Caco-2 (cell line): ENCODE measurements at regions not wholly inside any gene's neighbourhood (a gene's known extent, or its start where the extent isn't known, plus 50 kb on each side); places are given as distances from the start of the nearest gene placed in this dataset.

Experiments
- BruUV-seq: library from RNA; stranded (reverse); fragments of 400-500 nt; replicated peaks from 2 replicates; lab custom pipeline; 2021; lab: Mats Ljungman, UMichigan
- CTCF ChIA-PET: fragments of 300-600 bp; sonication (Branson Sonifier 250); formaldehyde crosslinking; loops from one replicate; lab custom pipeline; 2022; ENCODE audit warnings: antibody characterized with exemption; lab: Charles Lee
- POLR2A ChIA-PET: fragments of 300-600 bp; sonication (Branson Sonifier 250); formaldehyde crosslinking; loops from one replicate; lab custom pipeline; 2022; ENCODE audit warnings: antibody characterized with exemption; lab: Charles Lee
- DNase-seq, 2 experiments: peaks; one replicate each; pipeline versions ENCODE4 v3.0.0 to v3.0.0-alpha.2; 2020 to 2022
- H3K27me3 ChIP-seq: replicated peaks from 2 replicates; pipeline ENCODE4 v1.6.0; 2011; ENCODE audit warnings: low read length; ENCODE audit not compliant: control insufficient read depth, insufficient read depth
- H3K36me3 ChIP-seq: 2 replicates; pipeline ENCODE4 v1.5.1; 2011; ENCODE audit warnings: low read length; ENCODE audit not compliant: control insufficient read depth, insufficient read depth
- H3K4me1 ChIP-seq: fragments of 250-450 bp; sonication (Bioruptor Pico); 2 replicates; pipeline ENCODE4 v1.5.1; 2020; ENCODE audit warnings: mild to moderate bottlenecking
- H3K4me3 ChIP-seq: 2 replicates; pipeline ENCODE4 v1.5.1; 2011; ENCODE audit warnings: low read depth, mild to moderate bottlenecking, control low read depth, low read length
- H3K9me3 ChIP-seq: fragments of 250-450 bp; sonication (Bioruptor Pico); 2 replicates; pipeline ENCODE4 v1.5.1; 2020; ENCODE audit warnings: mild to moderate bottlenecking, moderate library complexity
- H3K27ac Mint-ChIP-seq: one replicate; pipeline ENCODE4 v1.8.0; 2022; ENCODE audit warnings: mixed read lengths; ENCODE audit not compliant: unreplicated experiment
- H3K27me3 Mint-ChIP-seq: one replicate; pipeline ENCODE4 v1.8.0; 2022; ENCODE audit warnings: mixed read lengths; ENCODE audit not compliant: insufficient read depth, unreplicated experiment
- H3K36me3 Mint-ChIP-seq: one replicate; pipeline ENCODE4 v1.8.0; 2022; ENCODE audit warnings: mild to moderate bottlenecking, mixed read lengths; ENCODE audit not compliant: insufficient read depth, unreplicated experiment
- H3K4me1 Mint-ChIP-seq: one replicate; pipeline ENCODE4 v1.8.0; 2022; ENCODE audit warnings: low read depth, mixed read lengths; ENCODE audit not compliant: unreplicated experiment
- H3K4me3 Mint-ChIP-seq: one replicate; pipeline ENCODE4 v1.8.0; 2022; ENCODE audit warnings: mild to moderate bottlenecking, moderate library complexity, mixed read lengths; ENCODE audit not compliant: unreplicated experiment
- H3K9me3 Mint-ChIP-seq: one replicate; pipeline ENCODE4 v1.8.0; 2022; ENCODE audit warnings: mixed read lengths; ENCODE audit not compliant: unreplicated experiment
- intact Hi-C: fragments of 100-400 bp; cut with micrococcal nuclease; formaldehyde crosslinking; loops from one replicate; pipeline ENCODE4 v1.10.0; 2022; ENCODE audit not compliant: unreplicated experiment
- TF ChIP-seq, protein P1 (sequence below), 2 experiments: fragments of 200-600 bp in 1 of 2; IDR thresholded peaks; 1 replicate in 1 of 2; 2 replicates in 1 of 2; pipeline versions ENCODE4 v1.5.1 to v1.8.0; 2011 to 2022; ENCODE audit warnings: antibody characterized with exemption in 1 of 2, control low read depth in 1 of 2, inconsistent platforms in 1 of 2, low read depth in 1 of 2, low read length in 1 of 2, mild to moderate bottlenecking in 1 of 2, moderate library complexity in 1 of 2; ENCODE audit not compliant: insufficient read depth in 1 of 2, severe bottlenecking in 1 of 2, unreplicated experiment in 1 of 2

DNA sequence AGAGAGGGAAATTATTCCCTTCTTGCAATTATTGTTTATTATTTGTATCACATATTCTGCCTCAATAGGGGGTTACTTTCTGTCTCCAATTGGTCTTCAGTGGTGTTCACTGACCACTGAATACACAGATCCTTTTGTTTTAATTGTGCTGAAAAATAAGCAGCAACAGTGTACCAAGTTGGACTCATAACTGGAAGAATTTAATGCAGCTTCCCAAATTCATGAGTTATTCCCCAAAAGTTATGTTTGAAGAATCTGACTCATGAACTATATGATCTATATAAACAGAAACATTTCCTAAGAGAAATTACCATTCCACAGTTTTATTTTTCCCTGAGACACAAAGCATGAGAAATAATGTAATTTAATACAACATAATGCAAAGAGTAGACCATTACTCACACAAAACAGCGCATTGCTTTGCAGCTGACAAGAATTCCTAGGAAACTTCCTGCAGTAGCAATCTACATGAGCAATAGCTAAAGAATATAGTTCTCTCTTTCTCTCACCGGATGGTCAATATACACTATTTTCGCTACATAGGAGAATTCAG lies 479.2 kb downstream of the HTR7 start:
- Histone ChIP-seq H3K36me3 (no peaks in the 10 kb centered on the region), H3K9me3 (no peaks in the 10 kb centered on the region), H3K27me3 (no peaks in the 10 kb centered on the region), H3K4me1 (no peaks in the 10 kb centered on the region), H3K4me3 (no peak overlapping the region)
- Mint-ChIP-seq H3K4me1 (no peaks in the 10 kb centered on the region), H3K27ac (no peak overlapping the region), H3K36me3 (no peaks in the 10 kb centered on the region), H3K27me3 (peaks cover 10% of the 10 kb centered on the region), H3K4me3 (no peak overlapping the region), H3K9me3 (no peaks in the 10 kb centered on the region)
- TF ChIP-seq, protein P1, sequence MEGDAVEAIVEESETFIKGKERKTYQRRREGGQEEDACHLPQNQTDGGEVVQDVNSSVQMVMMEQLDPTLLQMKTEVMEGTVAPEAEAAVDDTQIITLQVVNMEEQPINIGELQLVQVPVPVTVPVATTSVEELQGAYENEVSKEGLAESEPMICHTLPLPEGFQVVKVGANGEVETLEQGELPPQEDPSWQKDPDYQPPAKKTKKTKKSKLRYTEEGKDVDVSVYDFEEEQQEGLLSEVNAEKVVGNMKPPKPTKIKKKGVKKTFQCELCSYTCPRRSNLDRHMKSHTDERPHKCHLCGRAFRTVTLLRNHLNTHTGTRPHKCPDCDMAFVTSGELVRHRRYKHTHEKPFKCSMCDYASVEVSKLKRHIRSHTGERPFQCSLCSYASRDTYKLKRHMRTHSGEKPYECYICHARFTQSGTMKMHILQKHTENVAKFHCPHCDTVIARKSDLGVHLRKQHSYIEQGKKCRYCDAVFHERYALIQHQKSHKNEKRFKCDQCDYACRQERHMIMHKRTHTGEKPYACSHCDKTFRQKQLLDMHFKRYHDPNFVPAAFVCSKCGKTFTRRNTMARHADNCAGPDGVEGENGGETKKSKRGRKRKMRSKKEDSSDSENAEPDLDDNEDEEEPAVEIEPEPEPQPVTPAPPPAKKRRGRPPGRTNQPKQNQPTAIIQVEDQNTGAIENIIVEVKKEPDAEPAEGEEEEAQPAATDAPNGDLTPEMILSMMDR (IDR thresholded peaks at IDR 0.05; ENCODE audit: insufficient read depth in 1 of 2, low read depth in 1 of 2, low read length in 1 of 2, severe bottlenecking in 1 of 2, unreplicated experiment in 1 of 2) = no peak
- ChIA-PET CTCF (no interaction called here), POLR2A (no interaction called here)
- BruUV-seq = no TSS peak
- intact Hi-C loops = no loop called here
- no peak for DNase-seq

DNA sequence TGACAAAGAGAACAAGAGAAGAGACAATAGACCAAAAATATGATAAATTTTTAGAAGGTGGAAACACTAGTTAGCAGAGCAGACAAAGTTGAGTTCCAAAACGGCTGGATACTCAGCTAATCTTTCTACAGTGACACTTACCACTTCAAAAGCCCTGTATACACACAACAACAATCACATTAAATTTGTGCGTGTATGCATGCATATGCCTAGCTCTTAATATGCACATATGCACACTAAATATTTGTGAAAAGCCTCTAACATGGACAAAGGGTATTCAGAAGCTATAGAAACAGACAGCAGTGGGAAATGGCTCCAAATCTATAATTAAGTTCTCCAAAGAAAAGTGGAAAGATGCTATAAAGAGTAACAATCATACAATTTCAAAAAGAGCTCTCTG lies 476.4 kb downstream of the HTR7 start:
- ChIA-PET CTCF (no interaction called here), POLR2A (no interaction called here)
- Histone ChIP-seq H3K27me3 (no peaks in the 10 kb centered on the region), H3K9me3 (no peaks in the 10 kb centered on the region), H3K4me3 (no peak overlapping the region), H3K4me1 (no peaks in the 10 kb centered on the region), H3K36me3 (no peaks in the 10 kb centered on the region)
- no peak overlapping the region for H3K27ac Mint-ChIP-seq
- H3K4me1 Mint-ChIP-seq = no peaks in the 10 kb centered on the region
- intact Hi-C loops = no loop called here
- TF ChIP-seq, protein P1 (IDR thresholded peaks at IDR 0.05; ENCODE audit: insufficient read depth in 1 of 2, low read depth in 1 of 2, low read length in 1 of 2, severe bottlenecking in 1 of 2, unreplicated experiment in 1 of 2) = no peak
- DNase-seq = no peak
- H3K9me3 Mint-ChIP-seq = no peaks in the 10 kb centered on the region
- no peak overlapping the region for H3K4me3 Mint-ChIP-seq
- H3K36me3 Mint-ChIP-seq = no peaks in the 10 kb centered on the region
- BruUV-seq = no TSS peak
- peaks cover 15% of the 10 kb centered on the region for H3K27me3 Mint-ChIP-seq

DNA sequence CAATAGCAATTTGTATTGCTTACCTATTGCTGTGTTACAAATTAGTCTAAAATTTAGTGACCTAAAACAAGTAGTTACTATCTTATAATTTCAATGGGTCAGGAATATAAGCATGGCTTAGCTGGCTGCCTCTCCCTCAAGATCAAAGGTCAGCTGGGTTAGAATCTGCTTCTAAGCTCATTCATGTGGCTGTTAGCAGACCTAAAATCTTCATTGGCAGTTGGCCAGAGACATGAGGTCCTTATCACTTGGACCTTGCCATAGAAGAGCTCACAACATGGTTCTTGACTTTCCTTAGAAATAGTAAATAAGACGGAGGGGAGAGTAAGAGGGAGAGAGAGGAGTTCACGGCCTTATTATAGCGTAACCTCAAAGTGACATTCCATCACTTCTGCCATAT lies 468.0 kb downstream of the HTR7 start:
- Mint-ChIP-seq H3K9me3 (no peaks in the 10 kb centered on the region), H3K4me1 (no peaks in the 10 kb centered on the region), H3K4me3 (no peak overlapping the region), H3K36me3 (no peaks in the 10 kb centered on the region), H3K27me3 (peaks cover 2% of the 10 kb centered on the region), H3K27ac (no peak overlapping the region)
- TF ChIP-seq, protein P1 (IDR thresholded peaks at IDR 0.05; ENCODE audit: insufficient read depth in 1 of 2, low read depth in 1 of 2, low read length in 1 of 2, severe bottlenecking in 1 of 2, unreplicated experiment in 1 of 2) = no peak
- Histone ChIP-seq H3K9me3 (no peaks in the 10 kb centered on the region), H3K4me3 (no peak overlapping the region), H3K36me3 (no peaks in the 10 kb centered on the region), H3K27me3 (no peaks in the 10 kb centered on the region), H3K4me1 (no peaks in the 10 kb centered on the region)
- intact Hi-C loops = no loop called here
- no TSS peak for BruUV-seq
- ChIA-PET POLR2A (no interaction called here), CTCF (no interaction called here)
- no peak for DNase-seq
